ENCODE measurements at regions not wholly inside any gene's neighbourhood (a gene's known extent, or its start where the extent isn't known, plus 50 kb on each side); places are given as distances from the start of the nearest gene placed in this dataset.

- ATAC-seq (no peak), DNase-seq (no peak)
- WGBS, 2 donors, result 85 to 86% methylated on average over 6 of the region's 6 CpGs
These were observed 260.7 kb upstream of the CSF3R start for GRCh38 chr1:36743286-36744005.

DNA sequence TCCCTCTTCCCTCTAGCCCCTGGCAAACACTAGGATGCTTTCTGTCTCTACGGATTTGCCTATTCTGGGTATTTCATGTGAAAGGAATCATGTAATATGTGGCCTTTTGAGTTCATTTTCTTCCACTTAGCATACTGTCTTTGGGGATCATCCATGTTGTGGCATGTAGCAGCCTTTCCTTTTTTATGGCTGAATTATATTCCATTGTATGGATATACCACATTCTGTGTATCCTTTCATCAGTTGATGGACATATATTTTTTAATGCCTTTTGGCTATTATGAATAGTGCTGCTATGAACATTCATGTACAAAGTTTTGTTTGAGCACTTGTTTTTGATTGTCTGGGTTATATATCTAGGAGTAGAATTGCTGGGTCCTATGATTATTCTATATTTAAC lies 258.4 kb upstream of the CSF3R start:
- Histone ChIP-seq H3K27me3 (peaks cover 0 to 70% (median 50%) of the 10 kb centered on the region in 7 donors), H3K4me1 (no peaks in the 10 kb centered on the region), H3K9me3 (peaks cover 0 to 11% (median 0%) of the 10 kb centered on the region in 11 donors), H3K36me3 (no peaks in the 10 kb centered on the region), H3K4me3 (no peak overlapping the region), H3K27ac (no peak overlapping the region)
- DNase-seq (no peak), ATAC-seq (no peak)
- TF ChIP-seq, protein P1, sequence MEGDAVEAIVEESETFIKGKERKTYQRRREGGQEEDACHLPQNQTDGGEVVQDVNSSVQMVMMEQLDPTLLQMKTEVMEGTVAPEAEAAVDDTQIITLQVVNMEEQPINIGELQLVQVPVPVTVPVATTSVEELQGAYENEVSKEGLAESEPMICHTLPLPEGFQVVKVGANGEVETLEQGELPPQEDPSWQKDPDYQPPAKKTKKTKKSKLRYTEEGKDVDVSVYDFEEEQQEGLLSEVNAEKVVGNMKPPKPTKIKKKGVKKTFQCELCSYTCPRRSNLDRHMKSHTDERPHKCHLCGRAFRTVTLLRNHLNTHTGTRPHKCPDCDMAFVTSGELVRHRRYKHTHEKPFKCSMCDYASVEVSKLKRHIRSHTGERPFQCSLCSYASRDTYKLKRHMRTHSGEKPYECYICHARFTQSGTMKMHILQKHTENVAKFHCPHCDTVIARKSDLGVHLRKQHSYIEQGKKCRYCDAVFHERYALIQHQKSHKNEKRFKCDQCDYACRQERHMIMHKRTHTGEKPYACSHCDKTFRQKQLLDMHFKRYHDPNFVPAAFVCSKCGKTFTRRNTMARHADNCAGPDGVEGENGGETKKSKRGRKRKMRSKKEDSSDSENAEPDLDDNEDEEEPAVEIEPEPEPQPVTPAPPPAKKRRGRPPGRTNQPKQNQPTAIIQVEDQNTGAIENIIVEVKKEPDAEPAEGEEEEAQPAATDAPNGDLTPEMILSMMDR (IDR thresholded peaks at IDR 0.05), result no peak
- WGBS, 2 donors, result 86 to 89% methylated on average over 1 of the region's 1 CpG
- intact Hi-C loops (cut with DNase I), result no loop called here

More at GRCh38 chr1:36743286-36744005, 260.7 kb upstream of the CSF3R start:
- intact Hi-C loops (cut with DNase I), result no loop called here
- no peak overlapping the region for H3K4me3 ChIP-seq
- peaks cover 0 to 11% (median 0%) of the 10 kb centered on the region in 11 donors for H3K9me3 ChIP-seq
- TF ChIP-seq, protein P1 (IDR thresholded peaks at IDR 0.05), result no peak
- no peak overlapping the region for H3K27ac ChIP-seq
- H3K36me3 ChIP-seq, result no peaks in the 10 kb centered on the region
- H3K27me3 ChIP-seq, result peaks cover 0 to 70% (median 41%) of the 10 kb centered on the region in 7 donors
- no peaks in the 10 kb centered on the region for H3K4me1 ChIP-seq

DNA sequence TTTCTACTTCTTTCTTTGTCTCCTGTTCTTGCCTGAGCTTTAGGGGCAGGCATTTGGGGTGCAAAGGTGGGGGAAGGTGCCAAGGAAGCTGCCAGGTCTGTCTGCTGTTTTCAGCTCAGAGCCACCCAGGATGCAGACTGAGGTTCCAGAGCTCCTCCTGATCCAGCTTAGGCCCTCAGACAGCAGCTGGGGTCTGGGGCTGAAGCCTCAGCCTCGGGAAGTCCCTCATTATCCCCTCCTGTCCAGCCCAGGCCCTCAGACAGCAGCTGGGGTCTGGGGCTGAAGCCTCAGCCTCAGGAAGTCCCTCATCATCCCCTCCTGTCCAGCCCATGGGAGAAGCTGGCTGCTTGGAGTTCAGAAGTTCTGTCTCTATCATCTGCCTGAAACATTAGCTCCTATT lies 257.7 kb upstream of the CSF3R start:
- no peak overlapping the region for H3K27ac ChIP-seq
- ATAC-seq (no peak), DNase-seq (no peak)
- H3K27me3 ChIP-seq, result peaks cover 0 to 74% (median 54%) of the 10 kb centered on the region in 7 donors
- H3K4me3 ChIP-seq, result no peak overlapping the region
- TF ChIP-seq, protein P1 (IDR thresholded peaks at IDR 0.05), result no peak
- intact Hi-C loops (cut with DNase I), result no loop called here
- H3K4me1 ChIP-seq, result no peaks in the 10 kb centered on the region
- H3K36me3 ChIP-seq, result no peaks in the 10 kb centered on the region
- whole genome bisulfite sequencing, 2 donors, result 27 to 58% methylated on average over 1 of the region's 1 CpG
- H3K9me3 ChIP-seq, result peaks cover 0 to 11% (median 0%) of the 10 kb centered on the region in 11 donors

DNA sequence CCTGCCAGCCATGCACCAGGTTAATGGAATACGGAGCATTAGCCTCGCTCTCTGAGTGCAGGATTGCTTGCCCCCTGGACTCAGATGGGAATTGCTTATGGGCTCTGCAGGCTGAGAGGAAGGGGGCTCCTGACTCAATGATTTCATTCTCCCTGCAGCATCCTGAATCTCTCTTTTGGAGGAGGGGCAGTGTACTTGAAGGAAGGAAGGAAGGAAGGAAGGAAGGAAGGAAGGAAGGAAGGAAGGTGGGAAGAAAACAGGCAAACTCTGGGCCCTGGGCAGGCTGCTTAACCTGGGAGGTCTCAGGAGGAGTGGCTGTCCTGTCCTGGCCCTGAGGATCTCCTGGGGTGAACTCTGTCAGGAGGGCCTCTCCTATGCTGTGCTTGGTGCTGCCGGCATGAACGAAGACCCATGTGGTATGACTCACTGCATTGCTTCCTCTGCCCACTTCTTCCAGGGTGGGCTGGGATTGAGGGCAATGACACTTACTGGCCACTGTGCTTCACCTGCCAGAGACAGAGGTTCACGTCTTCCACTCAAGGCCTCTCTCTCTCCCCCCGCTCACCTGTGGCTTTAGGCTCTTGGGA lies 257.1 kb upstream of the CSF3R start:
- Histone ChIP-seq H3K4me3 (no peak overlapping the region), H3K4me1 (no peaks in the 10 kb centered on the region), H3K9me3 (peaks cover 0 to 11% (median 0%) of the 10 kb centered on the region in 11 donors), H3K27ac (no peak overlapping the region), H3K36me3 (no peaks in the 10 kb centered on the region), H3K27me3 (peaks cover 0 to 75% (median 61%) of the 10 kb centered on the region in 7 donors)
- ATAC-seq (no peak), DNase-seq (no peak)
- 61 to 63% methylated on average over 6 of the region's 6 CpGs for WGBS, 2 donors
- intact Hi-C loops (cut with DNase I), result no loop called here
- TF ChIP-seq, protein P1 (IDR thresholded peaks at IDR 0.05), result no peak
